GM12874 (cell line): ENCODE measurements at regions not wholly inside any gene's neighbourhood (a gene's known extent, or its start where the extent isn't known, plus 50 kb on each side); places are given as distances from the start of the nearest gene placed in this dataset.

Experiments
- TF ChIP-seq, protein P1 (sequence below): IDR thresholded peaks from 2 replicates; pipeline ENCODE4 v1.5.1; 2011; ENCODE audit warnings: low read depth, mild to moderate bottlenecking, control low read depth, low read length, moderate library complexity; ENCODE audit not compliant: insufficient read depth

DNA sequence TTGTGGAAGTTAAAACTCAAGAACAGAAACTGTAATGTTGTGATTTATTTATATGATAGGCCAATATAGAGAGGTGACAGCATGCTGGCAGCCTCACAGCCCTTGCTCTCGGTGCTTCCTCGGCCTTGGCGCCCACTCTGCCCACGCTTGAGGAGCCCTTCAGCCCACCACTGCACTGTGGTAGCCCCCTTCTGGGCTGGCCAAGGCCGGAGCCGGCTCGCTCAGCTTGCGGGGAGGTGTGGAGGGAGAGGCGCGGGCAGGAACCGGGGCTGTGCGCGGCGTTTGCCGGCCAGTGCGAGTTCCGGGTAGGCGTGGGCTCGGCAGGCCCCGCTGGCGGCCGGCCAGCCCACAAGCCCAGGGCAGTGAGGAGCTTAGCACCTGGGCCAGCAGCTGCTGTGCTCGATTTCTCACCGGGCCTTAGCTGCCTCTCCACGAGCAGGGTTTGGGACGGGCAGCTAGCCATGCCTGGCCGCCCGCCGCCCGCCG is 65.8 kb upstream of the SLC8A3 start:
- TF ChIP-seq, protein P1, sequence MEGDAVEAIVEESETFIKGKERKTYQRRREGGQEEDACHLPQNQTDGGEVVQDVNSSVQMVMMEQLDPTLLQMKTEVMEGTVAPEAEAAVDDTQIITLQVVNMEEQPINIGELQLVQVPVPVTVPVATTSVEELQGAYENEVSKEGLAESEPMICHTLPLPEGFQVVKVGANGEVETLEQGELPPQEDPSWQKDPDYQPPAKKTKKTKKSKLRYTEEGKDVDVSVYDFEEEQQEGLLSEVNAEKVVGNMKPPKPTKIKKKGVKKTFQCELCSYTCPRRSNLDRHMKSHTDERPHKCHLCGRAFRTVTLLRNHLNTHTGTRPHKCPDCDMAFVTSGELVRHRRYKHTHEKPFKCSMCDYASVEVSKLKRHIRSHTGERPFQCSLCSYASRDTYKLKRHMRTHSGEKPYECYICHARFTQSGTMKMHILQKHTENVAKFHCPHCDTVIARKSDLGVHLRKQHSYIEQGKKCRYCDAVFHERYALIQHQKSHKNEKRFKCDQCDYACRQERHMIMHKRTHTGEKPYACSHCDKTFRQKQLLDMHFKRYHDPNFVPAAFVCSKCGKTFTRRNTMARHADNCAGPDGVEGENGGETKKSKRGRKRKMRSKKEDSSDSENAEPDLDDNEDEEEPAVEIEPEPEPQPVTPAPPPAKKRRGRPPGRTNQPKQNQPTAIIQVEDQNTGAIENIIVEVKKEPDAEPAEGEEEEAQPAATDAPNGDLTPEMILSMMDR: no peak

DNA sequence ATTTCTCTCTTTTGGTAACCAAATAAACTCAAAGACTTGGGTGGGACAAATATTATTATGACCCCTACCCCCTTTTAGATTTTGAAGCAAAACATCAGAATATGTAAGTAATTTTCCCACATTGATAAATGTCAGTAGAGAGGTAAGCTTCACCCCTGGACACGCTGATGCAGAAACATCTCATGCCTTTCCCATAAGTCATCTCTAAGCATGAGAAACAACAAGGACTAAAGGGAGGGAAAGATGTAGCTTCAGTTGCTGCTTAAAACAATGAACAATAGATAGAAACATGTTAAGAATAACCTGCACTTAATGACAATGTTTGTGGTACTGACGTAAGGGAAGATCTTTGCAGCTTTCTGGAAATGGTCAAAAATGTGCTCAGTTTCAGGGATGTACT is 56.3 kb upstream of the SLC8A3 start:
- TF ChIP-seq, protein P1: no peak

DNA sequence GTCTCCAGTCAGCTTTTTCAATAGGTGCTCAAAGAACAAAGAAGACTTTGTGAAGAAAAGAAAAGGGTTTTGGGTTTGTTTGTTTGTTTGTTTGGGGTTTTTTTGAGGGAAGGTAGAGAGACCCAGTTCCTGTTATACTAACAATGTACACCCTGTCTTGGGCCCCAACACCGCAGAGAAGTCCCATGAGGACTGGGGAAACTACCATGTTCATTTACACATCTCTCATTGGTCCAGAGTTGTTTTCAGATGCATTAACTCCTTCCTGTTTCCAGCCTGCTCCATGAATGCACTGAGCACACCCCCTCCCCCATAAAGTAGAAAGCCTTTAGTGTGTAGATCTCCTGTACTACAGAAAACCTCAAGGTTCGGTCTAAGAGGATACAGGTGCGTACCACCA is 51.1 kb upstream of the SLC8A3 start:
- TF ChIP-seq, protein P1: no peak
